Small intestine (tissue), 7 donors: ENCODE measurements at regions not wholly inside any gene's neighbourhood (a gene's known extent, or its start where the extent isn't known, plus 50 kb on each side); places are given as distances from the start of the nearest gene placed in this dataset.

Source experiments
- DNase-seq, 2 donors: peaks; one replicate each; pipeline versions ENCODE4 v3.0.0 to v3.0.0-alpha.2; 2013
- FAIRE-seq: peaks from 2 replicates; lab custom pipeline; 2012; peaks lifted over from hg19 to GRCh38; lab: Jason Lieb, UNC
- H3K27ac ChIP-seq, 3 donors: one replicate each; pipeline ENCODE4 v1.5.1; 2013; ENCODE audit warnings: low read length in 2 of 3, mild to moderate bottlenecking in 2 of 3, control low read depth in 1 of 3, inconsistent platforms in 1 of 3, low read depth in 1 of 3, moderate library complexity in 1 of 3
- H3K27me3 ChIP-seq, 3 donors: one replicate each; pipeline ENCODE4 v1.6.1; 2013; ENCODE audit warnings: low read length in 3 of 3, inconsistent platforms in 1 of 3; ENCODE audit not compliant: control insufficient read depth in 3 of 3, insufficient read depth in 3 of 3
- H3K36me3 ChIP-seq, 3 donors: one replicate each; pipeline ENCODE4 v1.6.1; 2013; ENCODE audit warnings: low read length in 3 of 3, inconsistent platforms in 1 of 3, low read depth in 1 of 3, mild to moderate bottlenecking in 1 of 3, moderate library complexity in 1 of 3; ENCODE audit not compliant: control insufficient read depth in 3 of 3, insufficient read depth in 2 of 3
- H3K4me1 ChIP-seq, 3 donors: one replicate each; pipeline ENCODE4 v1.6.1; 2013; ENCODE audit warnings: low read length in 2 of 3, inconsistent platforms in 1 of 3, low read depth in 1 of 3, mild to moderate bottlenecking in 1 of 3, moderate library complexity in 1 of 3; ENCODE audit not compliant: control insufficient read depth in 3 of 3, insufficient read depth in 2 of 3
- H3K4me3 ChIP-seq, 3 donors: one replicate each; pipeline ENCODE4 v1.5.1; 2013; ENCODE audit warnings: low read length in 3 of 3, control low read depth in 1 of 3, inconsistent platforms in 1 of 3, low read depth in 1 of 3, mild to moderate bottlenecking in 1 of 3, moderate library complexity in 1 of 3
- H3K9me3 ChIP-seq, 2 donors: one replicate each; pipeline ENCODE4 v1.6.1; 2013; ENCODE audit warnings: low read depth in 1 of 2, low read length in 1 of 2; ENCODE audit not compliant: control insufficient read depth in 2 of 2, insufficient read depth in 1 of 2
- WGBS, 3 donors: extraction: QIAGEN DNeasy Blood & Tissue Kit; methylation state at CpG; one replicate each; pipeline ENCODE4 v1.1.7; 2013; 5-methylcytosine and 5-hydroxymethylcytosine counted together
- donor health status: healthy with polysubstance abuse.
- donor health status: control.
- donor health status: control.
- donor health status: Bipolar disorder and iron deficiency.
- donor health status: healthy.

DNA sequence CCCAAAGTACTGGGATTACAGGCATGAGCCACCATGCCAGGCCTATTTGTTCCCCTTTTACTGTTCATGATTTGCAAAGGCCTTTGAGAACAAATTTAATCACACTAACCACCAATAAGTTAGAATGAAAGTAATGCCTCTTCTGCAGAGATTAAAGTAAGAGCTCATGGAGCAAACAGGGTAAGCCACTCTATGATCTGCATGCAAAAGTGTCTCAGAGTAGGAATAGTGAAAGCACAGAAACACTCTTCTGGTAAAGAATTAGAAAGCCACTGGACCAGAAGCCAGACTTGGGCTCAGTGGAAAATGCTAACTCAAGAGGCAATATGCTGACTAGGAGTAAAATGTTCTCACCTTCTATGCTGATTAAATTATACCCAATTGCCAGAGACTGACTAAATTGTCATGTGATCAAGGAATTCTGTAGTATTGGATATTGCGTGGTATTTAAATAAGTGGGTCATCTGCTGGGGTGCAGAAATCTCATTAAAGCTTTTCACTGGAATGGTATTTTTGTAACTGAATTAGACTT lies 235.3 kb upstream of the ERBB4 start:
- H3K27ac ChIP-seq, result no peak overlapping the region
- H3K4me3 ChIP-seq, result no peak overlapping the region
- 85 to 95% (median 90%) methylated on average over 1 of the region's 1 CpG for WGBS, 3 donors
- H3K36me3 ChIP-seq, result no peaks in the 10 kb centered on the region
- H3K27me3 ChIP-seq, result no peaks in the 10 kb centered on the region
- no peak for FAIRE-seq
- H3K4me1 ChIP-seq, result no peaks in the 10 kb centered on the region
- no peak for DNase-seq
- no peaks in the 10 kb centered on the region for H3K9me3 ChIP-seq

GRCh38 chr2:212770240-212770639 lies 231.6 kb upstream of the ERBB4 start:
- Histone ChIP-seq H3K27me3 (no peaks in the 10 kb centered on the region), H3K9me3 (no peaks in the 10 kb centered on the region), H3K4me3 (no peak overlapping the region), H3K27ac (no peak overlapping the region), H3K4me1 (no peaks in the 10 kb centered on the region), H3K36me3 (no peaks in the 10 kb centered on the region)
- WGBS, 3 donors, result 41 to 79% (median 72%) methylated on average over 3 of the region's 3 CpGs
- no peak for DNase-seq
- no peak for FAIRE-seq

DNA sequence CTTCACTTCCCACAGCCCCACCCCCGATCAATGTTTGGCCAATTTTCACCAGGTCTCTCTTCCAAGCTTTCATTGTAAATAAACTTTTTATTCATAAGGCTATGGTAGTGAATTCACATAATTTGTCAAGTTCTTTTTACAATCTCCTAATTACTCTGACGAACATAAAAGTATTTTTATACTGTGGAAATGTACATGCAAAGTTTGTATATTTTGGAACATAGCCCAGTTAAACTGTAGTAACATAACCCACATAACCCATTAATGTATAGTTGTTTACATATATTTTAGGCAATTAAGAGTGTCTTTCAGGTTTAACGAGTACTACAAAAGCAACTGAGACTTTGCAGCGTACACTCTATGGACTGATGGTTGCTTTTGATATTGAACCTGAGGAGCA lies 228.3 kb upstream of the ERBB4 start:
- H3K4me1 ChIP-seq, result no peaks in the 10 kb centered on the region
- FAIRE-seq, result no peak
- no peak for DNase-seq
- H3K36me3 ChIP-seq, result no peaks in the 10 kb centered on the region
- no peaks in the 10 kb centered on the region for H3K9me3 ChIP-seq
- H3K27me3 ChIP-seq, result no peaks in the 10 kb centered on the region
- H3K27ac ChIP-seq, result no peak overlapping the region
- H3K4me3 ChIP-seq, result no peak overlapping the region
- WGBS, 3 donors, result 49 to 62% (median 54%) methylated on average over 4 of the region's 4 CpGs

DNA sequence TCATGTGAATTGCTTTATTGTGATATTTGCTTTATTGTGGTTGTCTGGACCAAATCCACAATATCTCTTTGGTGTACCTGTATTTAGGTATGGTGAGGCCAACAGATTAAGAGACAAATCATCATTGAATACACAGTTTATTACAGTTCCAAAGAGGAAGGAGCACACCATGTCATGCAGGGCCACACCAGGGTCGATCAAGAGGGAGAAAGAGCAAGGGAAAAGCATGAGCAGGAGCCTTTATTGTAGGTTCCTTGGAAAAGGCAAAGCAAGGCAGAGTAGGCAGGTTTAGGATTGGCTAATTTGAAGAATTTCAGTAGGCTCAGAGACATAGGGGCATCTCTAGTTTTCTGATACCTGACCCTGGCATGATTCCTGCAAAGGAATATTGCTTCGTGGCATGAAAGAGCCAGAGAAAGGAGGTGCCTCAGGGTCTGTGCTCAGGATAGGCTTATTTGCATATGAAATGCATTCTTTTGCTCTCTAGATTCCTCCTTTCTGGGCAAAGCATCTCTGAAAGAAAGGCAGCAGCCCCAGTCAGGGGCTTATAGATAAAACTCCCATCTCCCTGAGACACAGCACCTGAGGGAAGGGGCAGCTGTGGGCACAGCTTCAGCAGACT lies 214.2 kb upstream of the ERBB4 start:
- 35 to 50% (median 48%) methylated on average over 2 of the region's 2 CpGs for WGBS, 3 donors
- no peak for FAIRE-seq

DNA sequence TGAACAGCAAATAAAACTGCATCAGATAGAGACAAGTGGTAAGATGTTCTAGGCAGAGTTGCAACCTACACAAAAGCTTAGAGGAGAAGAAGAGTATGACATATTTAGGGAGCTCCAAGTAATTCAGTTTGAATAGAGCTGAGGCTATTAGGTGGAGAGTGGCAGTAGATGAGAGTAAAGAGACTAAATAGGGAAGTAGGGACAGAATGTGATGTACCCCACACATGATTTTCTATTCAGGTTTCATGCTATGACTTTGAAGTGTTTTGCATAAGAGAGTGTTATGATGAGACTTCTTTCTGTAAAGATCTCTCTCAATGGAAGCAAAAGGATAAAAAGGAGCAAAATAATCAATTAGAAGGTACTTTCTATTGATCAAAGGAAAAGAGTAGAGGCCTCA lies 206.8 kb upstream of the ERBB4 start:
- H3K36me3 ChIP-seq, result no peaks in the 10 kb centered on the region
- no peaks in the 10 kb centered on the region for H3K4me1 ChIP-seq
- no peak overlapping the region for H3K4me3 ChIP-seq
- no peak for FAIRE-seq
- no peak overlapping the region for H3K27ac ChIP-seq
- no peak for DNase-seq
- H3K9me3 ChIP-seq, result no peaks in the 10 kb centered on the region
- H3K27me3 ChIP-seq, result no peaks in the 10 kb centered on the region

More for the DNA sequence above, 214.2 kb upstream of the ERBB4 start:
- H3K27ac ChIP-seq, result no peak overlapping the region
- H3K9me3 ChIP-seq, result peaks cover 0 to 13% of the 10 kb centered on the region in 2 donors
- H3K4me3 ChIP-seq, result no peak overlapping the region
- H3K27me3 ChIP-seq, result no peaks in the 10 kb centered on the region
- no peaks in the 10 kb centered on the region for H3K4me1 ChIP-seq
- no peak for DNase-seq
- H3K36me3 ChIP-seq, result no peaks in the 10 kb centered on the region

DNA sequence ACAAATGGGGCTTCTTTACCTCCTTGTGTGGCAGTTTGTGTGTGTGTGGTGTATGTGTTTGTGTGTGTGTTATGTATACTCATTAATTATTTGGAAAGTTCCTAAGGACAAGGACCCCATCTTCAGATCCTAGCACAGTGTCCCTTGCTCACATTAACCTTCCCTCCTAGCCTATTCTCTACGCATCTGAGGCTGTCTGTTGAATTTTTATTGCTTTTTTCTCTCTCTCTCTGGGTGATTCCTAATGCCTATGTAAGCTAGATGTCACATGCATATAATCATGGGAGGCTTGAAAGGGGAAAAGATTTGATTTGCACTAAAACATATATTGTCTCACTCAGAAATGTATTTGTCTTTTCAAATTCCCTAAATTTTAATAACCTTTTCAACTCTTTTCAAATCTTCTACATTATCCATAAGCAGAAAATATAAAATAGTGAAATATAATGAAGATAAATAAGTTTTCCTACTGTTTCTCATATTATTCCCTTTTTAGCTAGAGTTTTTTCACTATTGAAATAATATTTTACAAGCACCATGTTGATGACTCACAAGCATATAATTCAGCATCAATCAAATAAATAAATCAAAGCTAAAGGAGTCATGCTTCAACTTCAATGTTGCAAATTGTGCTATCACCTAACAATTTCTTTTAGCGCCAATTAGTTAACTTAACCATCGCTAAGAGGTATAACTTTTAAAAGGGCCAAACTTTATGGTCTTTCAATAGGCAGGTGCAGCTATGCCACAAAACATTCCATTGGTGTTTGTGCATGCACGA lies 199.0 kb upstream of the ERBB4 start:
- no peak for FAIRE-seq
- Histone ChIP-seq H3K4me3 (no peak overlapping the region), H3K36me3 (no peaks in the 10 kb centered on the region), H3K27me3 (no peaks in the 10 kb centered on the region), H3K9me3 (no peaks in the 10 kb centered on the region), H3K27ac (no peak overlapping the region), H3K4me1 (no peaks in the 10 kb centered on the region)
- no peak for DNase-seq
- 71 to 82% (median 76%) methylated on average over 4 of the region's 4 CpGs for WGBS, 3 donors

DNA sequence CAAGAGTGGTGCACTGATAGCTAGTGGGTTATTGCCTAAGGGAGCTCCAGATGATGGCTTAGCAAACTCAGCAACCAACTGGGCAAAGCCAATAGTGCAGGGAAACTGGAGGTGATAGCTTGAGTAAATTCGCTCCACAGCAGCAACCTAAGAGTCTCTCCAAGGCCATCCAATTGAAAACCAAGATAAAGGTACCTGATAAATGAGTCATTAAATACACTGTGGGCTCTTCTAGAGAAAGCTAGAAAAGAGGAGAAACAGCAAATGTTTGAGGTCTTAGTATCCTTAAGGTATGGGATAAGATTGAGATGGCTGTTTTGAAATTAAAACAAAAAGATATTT lies 197.8 kb upstream of the ERBB4 start:
- no peak for DNase-seq
- Histone ChIP-seq H3K27me3 (no peaks in the 10 kb centered on the region), H3K9me3 (no peaks in the 10 kb centered on the region), H3K36me3 (no peaks in the 10 kb centered on the region), H3K4me1 (no peaks in the 10 kb centered on the region), H3K4me3 (no peak overlapping the region), H3K27ac (no peak overlapping the region)
- no peak for FAIRE-seq
- WGBS, 3 donors, result 21 to 74% (median 35%) methylated on average over 1 of the region's 1 CpG

DNA sequence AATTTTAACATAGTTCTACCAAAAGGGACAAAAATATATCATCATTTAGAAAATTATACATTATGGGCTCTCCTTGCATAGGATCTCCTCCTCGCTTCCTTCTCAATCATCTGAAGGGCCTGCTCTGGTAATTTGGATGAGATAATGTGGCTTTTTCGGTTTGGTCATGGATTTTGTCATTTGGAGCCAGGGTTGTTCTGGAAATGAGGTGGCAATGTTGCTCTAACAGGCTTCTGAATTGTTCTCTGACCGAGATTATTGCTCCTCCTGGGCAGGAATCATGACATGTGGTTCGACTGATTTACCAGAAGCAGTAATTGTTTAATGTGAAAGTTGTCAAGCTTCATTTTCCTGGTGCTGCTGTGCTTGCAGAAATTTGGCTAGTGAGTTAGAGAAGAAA lies 194.7 kb upstream of the ERBB4 start:
- Histone ChIP-seq H3K9me3 (no peaks in the 10 kb centered on the region), H3K36me3 (no peaks in the 10 kb centered on the region)

More for the DNA sequence above, 194.7 kb upstream of the ERBB4 start:
- H3K27me3 ChIP-seq, result no peaks in the 10 kb centered on the region
- FAIRE-seq, result no peak
- 58 to 65% (median 59%) methylated on average over 4 of the region's 4 CpGs for WGBS, 3 donors
- DNase-seq, result no peak
- no peak overlapping the region for H3K4me3 ChIP-seq
- H3K27ac ChIP-seq, result no peak overlapping the region
- no peaks in the 10 kb centered on the region for H3K4me1 ChIP-seq
